K562 (cell line): ENCODE measurements at regions not wholly inside any gene's neighbourhood (a gene's known extent, or its start where the extent isn't known, plus 50 kb on each side); places are given as distances from the start of the nearest gene placed in this dataset.
A peak's percentile ranks its signal among the peaks of the same experiment; 100 is the strongest.

Experiments used
- ATAC-seq: fragments of 200-7000 bp; cut with Tn5 transposase; 3 replicates; pipeline ENCODE4 v1.9.1; 2020; ENCODE audit warnings: moderate library complexity
- BruUV-seq: library from RNA; stranded (reverse); fragments of 400-500 nt; replicated peaks from 2 replicates; lab custom pipeline; 2021; lab: Mats Ljungman, UMichigan
- CTCF ChIA-PET: fragments of 300-600 bp; formaldehyde crosslinking; extraction: SDS; loops from one replicate; lab custom pipeline; 2021; ENCODE audit warnings: low intra/inter-chr PET ratio; lab: Yijun Ruan, JAX
- POLR2A ChIA-PET: fragments of 300-600, 350-650 bp; sonication (Branson Sonifier 250); formaldehyde crosslinking; extraction: SDS; loops from one replicate; lab custom pipeline; 2021; ENCODE audit warnings: antibody characterized with exemption, inconsistent platforms; lab: Yijun Ruan, JAX
- DNase-seq, 4 experiments: peaks; one replicate each; pipeline versions ENCODE4 v3.0.0 to v3.0.0-alpha.2; 2011 to 2018; ENCODE audit warnings: low spot score in 3 of 4, mixed read lengths in 3 of 4; ENCODE audit errors: extremely low read depth in 1 of 4
- FAIRE-seq: peaks from 2 replicates; lab custom pipeline; 2011; peaks lifted over from hg19 to GRCh38; lab: Jason Lieb, UNC
- H2AFZ ChIP-seq: 2 replicates; pipeline ENCODE4 v1.6.0; 2011; ENCODE audit warnings: low read depth, low read length, control low read depth, inconsistent platforms
- H3K27ac ChIP-seq: fragments of 200-600 bp; 3 replicates; pipeline ENCODE4 v1.8.0; 2011; ENCODE audit warnings: low read depth, mild to moderate bottlenecking, control low read depth, inconsistent platforms, low read length, moderate library complexity, mixed read lengths; ENCODE audit errors: extremely low read depth
- H3K27me3 ChIP-seq, 2 experiments: fragments of 300-600 bp in 1 of 2; 2 replicates in 1 of 2; 3 replicates in 1 of 2; pipeline versions ENCODE4 v1.6.0 to v1.8.0; 2011; ENCODE audit warnings: inconsistent platforms in 2 of 2, low read length in 2 of 2, mild to moderate bottlenecking in 1 of 2, mixed read lengths in 1 of 2, moderate library complexity in 1 of 2; ENCODE audit not compliant: control insufficient read depth in 2 of 2, insufficient read depth in 2 of 2
- H3K36me3 ChIP-seq: fragments of 300-600 bp; 3 replicates; pipeline ENCODE4 v1.8.0; 2011; ENCODE audit warnings: mild to moderate bottlenecking, low read length, inconsistent platforms; ENCODE audit not compliant: control insufficient read depth, insufficient read depth
- H3K4me1 ChIP-seq, 2 experiments: fragments of 200-600 bp in 1 of 2; replicated peaks in 1 of 2; 2 replicates in 1 of 2; 3 replicates in 1 of 2; pipeline versions ENCODE4 v1.5.1 to v1.8.0; 2011; ENCODE audit warnings: inconsistent platforms in 2 of 2, low read length in 2 of 2, mild to moderate bottlenecking in 1 of 2, mixed read lengths in 1 of 2, moderate library complexity in 1 of 2; ENCODE audit not compliant: control insufficient read depth in 2 of 2, insufficient read depth in 2 of 2
- H3K4me2 ChIP-seq: 2 replicates; pipeline ENCODE4 v1.6.1; 2011; ENCODE audit warnings: low read length, control low read depth, inconsistent platforms, mixed read lengths; ENCODE audit not compliant: insufficient read depth
- H3K4me3 ChIP-seq: fragments of 200-600 bp; sonication (generic), shearing (Covaris generic); 2 replicates; pipeline ENCODE4 v1.5.1; 2016; ENCODE audit warnings: control low read depth, inconsistent platforms
- H3K79me2 ChIP-seq: fragments of 200-600 bp; 3 replicates; pipeline ENCODE4 v1.8.0; 2011; ENCODE audit warnings: low read length, inconsistent platforms; ENCODE audit not compliant: control insufficient read depth, insufficient read depth
- H3K9ac ChIP-seq, 2 experiments: 2 replicates each; pipeline versions ENCODE4 v1.6.0 to v1.6.1; 2011; ENCODE audit warnings: low read depth in 2 of 2, low read length in 2 of 2, control low read depth in 1 of 2, inconsistent platforms in 1 of 2, mild to moderate bottlenecking in 1 of 2, mixed read lengths in 1 of 2; ENCODE audit not compliant: insufficient read depth in 1 of 2
- H3K9me1 ChIP-seq: one replicate; pipeline ENCODE4 v1.6.0; 2011; ENCODE audit warnings: inconsistent platforms, mild to moderate bottlenecking, low read length, moderate library complexity; ENCODE audit not compliant: control insufficient read depth, insufficient read depth
- H3K9me3 ChIP-seq: replicated peaks from 2 replicates; pipeline ENCODE4 v1.5.1; 2011; ENCODE audit warnings: low read depth, low read length, inconsistent platforms; ENCODE audit not compliant: control insufficient read depth, insufficient read depth
- H4K20me1 ChIP-seq: replicated peaks from 2 replicates; pipeline ENCODE4 v1.6.1; 2011; ENCODE audit warnings: low read length, inconsistent platforms, mixed read lengths; ENCODE audit not compliant: control insufficient read depth, insufficient read depth
- ARID2 ChIP-seq: fragments of 450-650 bp; IDR thresholded peaks from 2 replicates; pipeline ENCODE4 v1.6.1; 2017; ENCODE audit warnings: antibody characterized with exemption, mild to moderate bottlenecking
- ASH1L ChIP-seq: fragments of 450-650 bp; IDR thresholded peaks from 2 replicates; pipeline ENCODE4 v1.6.1; 2018; ENCODE audit warnings: borderline replicate concordance, mild to moderate bottlenecking, low read depth; ENCODE audit not compliant: partially characterized antibody
- CBFA2T3 ChIP-seq: fragments of 450-650 bp; IDR thresholded peaks from 2 replicates; pipeline ENCODE4 v1.6.1; 2017
- EGR1 ChIP-seq: fragments of 450-650 bp; conservative IDR thresholded peaks from 2 replicates; pipeline ENCODE4 v1.6.1; 2017; ENCODE audit warnings: mild to moderate bottlenecking
- HDAC1 ChIP-seq, 2 experiments: fragments of 450-650 bp; IDR thresholded peaks; 2 replicates each; pipeline ENCODE4 v1.6.1; 2016 to 2017; ENCODE audit warnings: inconsistent platforms in 1 of 2, mild to moderate bottlenecking in 1 of 2, moderate library complexity in 1 of 2
- JUND ChIP-seq, 2 experiments: IDR thresholded peaks; 2 replicates in 1 of 2; 3 replicates in 1 of 2; pipeline ENCODE4 v1.6.1; 2011; ENCODE audit warnings: borderline replicate concordance in 2 of 2, low read depth in 2 of 2, low read length in 2 of 2, improper control_type of control experiment in 1 of 2, missing biosample characterization in 1 of 2, missing genetic modification characterization in 1 of 2, missing genetic modification reagents in 1 of 2
- KDM1A ChIP-seq, 2 experiments: fragments of 450-650 bp; IDR thresholded peaks; 2 replicates each; pipeline ENCODE4 v1.6.1; 2016; ENCODE audit warnings: mild to moderate bottlenecking in 2 of 2
- NR2C1 ChIP-seq, 2 experiments: fragments of 450-650 bp; IDR thresholded peaks; 2 replicates each; pipeline ENCODE4 v1.6.1; 2017; ENCODE audit warnings: mild to moderate bottlenecking in 2 of 2, antibody characterized with exemption in 1 of 2, inconsistent platforms in 1 of 2, missing compliant biosample characterization in 1 of 2, missing genetic modification characterization in 1 of 2
- SRSF9 ChIP-seq: fragments of 200-400 bp; formaldehyde crosslinking; IDR thresholded peaks from 2 replicates; pipeline ENCODE4 v1.6.1; 2017; ENCODE audit warnings: low read depth, low read length, borderline replicate concordance
- ZNF197 ChIP-seq: fragments of 200-800 bp; sonication (Bioruptor generic); IDR thresholded peaks from 2 replicates; pipeline ENCODE4 v1.6.1; 2016; ENCODE audit warnings: low read depth, missing genetic modification characterization, missing compliant biosample characterization
- ZNF57 ChIP-seq: fragments of 450-650 bp; formaldehyde crosslinking; IDR thresholded peaks from 2 replicates; pipeline ENCODE4 v1.4.0; 2020; ENCODE audit warnings: mild to moderate bottlenecking, moderate library complexity
- WGBS: fragments of 100-300 bp; shearing (Covaris generic); methylation state at CpG from one replicate; pipeline ENCODE4 v1.1.6; 2016; ENCODE audit warnings: low coverage, mixed read lengths; ENCODE audit not compliant: insufficient coverage; ENCODE audit errors: missing lambda C conversion rate; 5-methylcytosine and 5-hydroxymethylcytosine counted together
- in situ Hi-C: fragments of 300-500 bp; cut with MboI; formaldehyde crosslinking; loops from 4 replicates; pipeline ENCODE4 v1.15.0; 2018; ENCODE audit warnings: inconsistent platforms, mixed read lengths
- intact Hi-C: fragments of 100-400 bp; cut with micrococcal nuclease; formaldehyde crosslinking; loops from 2 replicates; pipeline ENCODE4 v1.14.2; 2022
- TF ChIP-seq, protein P1 (sequence below): fragments of 250-450 bp; sonication (Bioruptor Pico); IDR thresholded peaks from 2 replicates; pipeline ENCODE4 v1.8.0; 2021; ENCODE audit warnings: moderate library complexity, mild to moderate bottlenecking, inconsistent platforms
- TF ChIP-seq, protein P2 (sequence below): fragments of 250-450 bp; sonication (Bioruptor Pico); IDR thresholded peaks from 2 replicates; pipeline ENCODE4 v1.9.0; 2021; ENCODE audit warnings: mild to moderate bottlenecking, inconsistent platforms

DNA sequence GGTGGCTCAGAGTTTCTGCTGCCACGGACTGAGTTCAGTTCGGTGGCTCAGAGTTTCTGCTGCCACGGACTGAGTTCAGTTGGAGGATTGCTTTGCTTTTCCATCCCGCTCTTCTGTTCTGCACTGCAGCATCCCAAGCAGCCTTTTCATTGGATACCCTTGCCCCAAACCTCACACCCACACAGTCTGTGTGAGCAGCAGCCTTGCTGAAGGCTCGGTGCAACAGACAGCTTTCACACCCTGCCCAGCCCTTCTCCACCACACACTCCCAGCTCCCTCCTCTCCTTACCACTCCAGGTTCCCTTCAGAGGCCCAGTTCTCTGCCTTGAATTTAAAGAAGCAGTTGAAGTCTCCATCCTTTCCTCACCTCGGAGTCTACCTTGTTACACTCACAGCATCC is 52.5 kb upstream of the CHD6 start:
- in situ Hi-C loops (no loop called here), intact Hi-C loops (no loop called here)
- H3K4me2 ChIP-seq = peak overlapping the region; percentile 86
- ATAC-seq (peak; percentile 35), FAIRE-seq (no peak), DNase-seq (no peak)
- H3K4me1 ChIP-seq = peaks cover 13 to 22% of the 10 kb centered on the region in 2 experiments
- 0 out of 3 replicates have a peak overlapping the region, but pooled peaks have one; percentile 3 for H3K27ac ChIP-seq
- WGBS = 41% methylated on average over 6 of the region's 6 CpGs
- no peaks in the 10 kb centered on the region for H3K79me2 ChIP-seq
- POLR2A ChIA-PET = interaction anchor here (0.9 to 1.4 kb wide), 3 partner anchors 12 to 52 kb away, joined by 3 to 6 read pairs (median 4); partner anchors contain the start of gene CHD6
- BruUV-seq = no TSS peak
- H4K20me1 ChIP-seq = no peaks in the 10 kb centered on the region
- H2AFZ ChIP-seq = peak overlapping the region; percentile 68
- H3K36me3 ChIP-seq = no peaks in the 10 kb centered on the region
- H3K27me3 ChIP-seq = no peaks in the 10 kb centered on the region
- CTCF ChIA-PET = no interaction called here
- no peak overlapping the region; a peak in 1 of 4 replicates for H3K9ac ChIP-seq
- H3K9me1 ChIP-seq = no peaks in the 10 kb centered on the region
- peaks cover 4% of the 10 kb centered on the region for H3K9me3 ChIP-seq
- TF ChIP-seq CBFA2T3 (no peak), ZNF197 (CRISPR knock-in tag) (no peak), EGR1 (0 out of 2 replicates have a peak, but pooled peaks have one; percentile 18)
- no peak overlapping the region for H3K4me3 ChIP-seq

DNA sequence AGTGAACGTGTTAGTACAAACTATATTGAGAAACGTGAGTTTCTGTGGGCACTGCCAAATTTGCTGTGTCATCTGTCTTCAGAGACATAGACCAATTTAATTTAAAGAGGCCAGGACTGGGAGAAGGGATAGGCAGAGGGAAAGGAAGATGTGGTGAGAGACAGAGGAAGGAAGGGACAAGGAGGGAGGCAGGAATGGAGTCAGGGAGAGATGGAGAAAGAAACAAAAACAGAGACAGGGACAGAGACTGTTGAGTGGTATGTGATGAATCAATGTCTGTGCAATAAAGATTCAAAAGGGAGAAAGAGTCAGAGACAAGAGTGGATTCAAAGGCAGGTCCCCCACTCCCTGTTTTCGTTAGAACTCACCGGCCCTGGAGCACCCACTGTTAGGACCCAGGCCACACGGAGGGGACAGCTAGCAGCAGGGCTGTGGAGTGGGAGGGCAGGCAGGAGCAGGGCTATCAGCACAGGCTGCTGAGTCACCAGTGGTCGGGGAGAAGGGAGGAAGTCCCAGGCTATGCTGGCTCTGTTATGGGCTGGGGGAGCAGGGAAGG is 51.6 kb upstream of the CHD6 start:
- peak; percentile 49 to 84 (median 67) for DNase-seq
- peak overlapping the region; percentile 86 for H3K4me2 ChIP-seq
- BruUV-seq = TSS peak; percentile 89
- no peaks in the 10 kb centered on the region for H4K20me1 ChIP-seq
- no peaks in the 10 kb centered on the region for H3K27me3 ChIP-seq
- peak; percentile 98 for ATAC-seq
- in situ Hi-C loops (no loop called here), intact Hi-C loops (no loop called here)
- H3K4me3 ChIP-seq = peak overlapping the region; percentile 7; the same call in 1 of the 2 replicates
- peaks cover 13 to 20% of the 10 kb centered on the region in 2 experiments for H3K4me1 ChIP-seq
- ChIA-PET CTCF (no interaction called here), POLR2A (interaction anchor here (0.5 to 0.6 kb wide), 3 partner anchors 14 to 276 kb away, joined by 3 to 4 read pairs (median 3); no protein-coding TSS in a partner anchor)
- WGBS = 2% methylated on average over 6 of the region's 6 CpGs
- FAIRE-seq = peak; percentile 91
- H2AFZ ChIP-seq = peak overlapping the region; percentile 76
- H3K27ac ChIP-seq = peak overlapping the region; percentile 78
- H3K79me2 ChIP-seq = no peaks in the 10 kb centered on the region
- H3K9me3 ChIP-seq = peaks cover 4% of the 10 kb centered on the region
- no peaks in the 10 kb centered on the region for H3K36me3 ChIP-seq
- no peaks in the 10 kb centered on the region for H3K9me1 ChIP-seq
- peak overlapping the region; percentile 73 to 85 for H3K9ac ChIP-seq
- TF ChIP-seq ZNF57 (CRISPR knock-in tag) (no peak), SRSF9 (no peak), HDAC1 (IDR thresholded peaks at IDR 0.05) (peak; percentile 17 to 70; a peak in 1 of 4 replicates), ASH1L (peak; percentile 41), JUND (IDR thresholded peaks at IDR 0.05; ENCODE audit: borderline replicate concordance, low read depth, low read length) (peak; percentile 88), JUND (tag; IDR thresholded peaks at IDR 0.05; ENCODE audit: borderline replicate concordance, low read depth, low read length) (peak; percentile 84; the same call in 2 of the 3 replicates), KDM1A (IDR thresholded peaks at IDR 0.05) (peak in 1 of 2 experiments; percentile 66; a peak in 2 of 4 replicates), ARID2 (0 out of 2 replicates have a peak, but pooled peaks have one; percentile 14), NR2C1 (IDR thresholded peaks at IDR 0.05) (0 out of 2 replicates have a peak, but pooled peaks have one; percentile 27), NR2C1 (tag; IDR thresholded peaks at IDR 0.05) (no peak)
- TF ChIP-seq, protein P1, sequence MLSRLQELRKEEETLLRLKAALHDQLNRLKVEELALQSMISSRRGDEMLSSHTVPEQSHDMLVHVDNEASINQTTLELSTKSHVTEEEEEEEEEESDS (CRISPR knock-in tag) = no peak
- TF ChIP-seq, protein P2, sequence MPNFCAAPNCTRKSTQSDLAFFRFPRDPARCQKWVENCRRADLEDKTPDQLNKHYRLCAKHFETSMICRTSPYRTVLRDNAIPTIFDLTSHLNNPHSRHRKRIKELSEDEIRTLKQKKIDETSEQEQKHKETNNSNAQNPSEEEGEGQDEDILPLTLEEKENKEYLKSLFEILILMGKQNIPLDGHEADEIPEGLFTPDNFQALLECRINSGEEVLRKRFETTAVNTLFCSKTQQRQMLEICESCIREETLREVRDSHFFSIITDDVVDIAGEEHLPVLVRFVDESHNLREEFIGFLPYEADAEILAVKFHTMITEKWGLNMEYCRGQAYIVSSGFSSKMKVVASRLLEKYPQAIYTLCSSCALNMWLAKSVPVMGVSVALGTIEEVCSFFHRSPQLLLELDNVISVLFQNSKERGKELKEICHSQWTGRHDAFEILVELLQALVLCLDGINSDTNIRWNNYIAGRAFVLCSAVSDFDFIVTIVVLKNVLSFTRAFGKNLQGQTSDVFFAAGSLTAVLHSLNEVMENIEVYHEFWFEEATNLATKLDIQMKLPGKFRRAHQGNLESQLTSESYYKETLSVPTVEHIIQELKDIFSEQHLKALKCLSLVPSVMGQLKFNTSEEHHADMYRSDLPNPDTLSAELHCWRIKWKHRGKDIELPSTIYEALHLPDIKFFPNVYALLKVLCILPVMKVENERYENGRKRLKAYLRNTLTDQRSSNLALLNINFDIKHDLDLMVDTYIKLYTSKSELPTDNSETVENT (CRISPR knock-in tag) = no peak
